ENCODE measurements at regions not wholly inside any gene's neighbourhood (a gene's known extent, or its start where the extent isn't known, plus 50 kb on each side); places are given as distances from the start of the nearest gene placed in this dataset.

DNA sequence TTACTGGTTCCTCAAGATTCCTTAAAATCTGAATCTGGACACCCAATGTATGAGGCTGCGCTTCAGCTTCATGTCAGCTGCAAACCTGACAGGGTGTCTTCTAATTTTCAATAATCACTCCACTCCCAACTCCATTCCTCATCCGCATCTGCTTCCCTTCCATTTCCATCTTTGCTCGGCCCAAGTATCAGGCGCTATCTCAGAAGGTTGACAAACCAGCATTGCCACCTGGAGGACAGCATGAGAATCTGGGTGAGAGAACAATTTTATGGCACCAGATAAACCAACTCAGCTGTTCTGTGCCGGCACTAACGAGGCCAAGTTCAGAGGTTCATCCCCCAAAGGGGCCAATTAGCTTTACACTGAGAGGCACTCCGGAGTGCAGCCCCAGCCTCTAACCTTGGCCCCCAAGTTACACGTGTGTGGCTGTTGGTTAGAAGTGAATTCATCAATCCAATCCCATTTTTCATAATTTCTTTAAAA is 79.1 kb upstream of the LMO2 start:
- no peak overlapping the region for H3K27ac Mint-ChIP-seq
- H3K4me3 Mint-ChIP-seq: no peak overlapping the region
- H3K4me1 Mint-ChIP-seq (ENCODE audit: low read depth): no peaks in the 10 kb centered on the region
- intact Hi-C loops (cut with micrococcal nuclease): loop anchor here (2.0 kb wide), 1 partner anchor 114 kb away; no protein-coding TSS in a partner anchor
- H3K27me3 Mint-ChIP-seq: peaks cover 11% of the 10 kb centered on the region
- CTCF ChIA-PET: interaction anchor here (0.7 to 3.2 kb wide), 18 partner anchors 12 to 751 kb away, joined by 3 to 38 read pairs (median 6); no protein-coding TSS in a partner anchor
- peak; percentile 53 for ATAC-seq
- POLR2A ChIA-PET: no interaction called here
- TF ChIP-seq CTCF (IDR thresholded peaks at IDR 0.05): peak; percentile 54
- H3K36me3 Mint-ChIP-seq (ENCODE audit: low read depth): no peaks in the 10 kb centered on the region
- peak; percentile 37 for DNase-seq
- no peaks in the 10 kb centered on the region for H3K9me3 Mint-ChIP-seq

DNA sequence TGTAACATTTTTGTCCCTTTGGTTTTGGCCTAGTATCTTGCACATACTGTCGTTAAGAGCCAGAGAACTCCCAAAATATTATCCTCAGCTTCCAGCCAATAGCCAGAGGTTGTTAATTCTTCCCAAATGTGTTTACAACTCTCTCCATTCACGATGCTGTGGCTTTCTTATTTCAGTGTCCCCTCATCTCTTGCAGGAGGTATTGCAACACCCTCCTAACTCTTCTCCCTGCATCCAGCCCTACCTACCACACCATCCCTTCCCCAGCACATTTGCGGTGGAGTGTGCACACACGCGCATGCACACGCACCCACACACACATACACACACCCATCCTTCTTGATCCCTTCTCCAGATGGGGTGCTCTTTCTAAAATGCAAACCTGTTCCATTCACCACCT is 75.6 kb upstream of the LMO2 start:
- Mint-ChIP-seq H3K27ac (no peak overlapping the region), H3K27me3 (peaks cover 16% of the 10 kb centered on the region), H3K4me3 (no peak overlapping the region), H3K4me1 (ENCODE audit: low read depth) (no peaks in the 10 kb centered on the region), H3K36me3 (ENCODE audit: low read depth) (no peaks in the 10 kb centered on the region), H3K9me3 (no peaks in the 10 kb centered on the region)
- DNase-seq (no peak), ATAC-seq (no peak)
- TF ChIP-seq CTCF (IDR thresholded peaks at IDR 0.05): no peak
- POLR2A ChIA-PET: no interaction called here
- CTCF ChIA-PET: interaction anchor here (0.6 to 1.2 kb wide), 3 partner anchors 9 to 159 kb away, joined by 3 to 4 read pairs (median 4); no protein-coding TSS in a partner anchor
- intact Hi-C loops (cut with micrococcal nuclease): no loop called here

DNA sequence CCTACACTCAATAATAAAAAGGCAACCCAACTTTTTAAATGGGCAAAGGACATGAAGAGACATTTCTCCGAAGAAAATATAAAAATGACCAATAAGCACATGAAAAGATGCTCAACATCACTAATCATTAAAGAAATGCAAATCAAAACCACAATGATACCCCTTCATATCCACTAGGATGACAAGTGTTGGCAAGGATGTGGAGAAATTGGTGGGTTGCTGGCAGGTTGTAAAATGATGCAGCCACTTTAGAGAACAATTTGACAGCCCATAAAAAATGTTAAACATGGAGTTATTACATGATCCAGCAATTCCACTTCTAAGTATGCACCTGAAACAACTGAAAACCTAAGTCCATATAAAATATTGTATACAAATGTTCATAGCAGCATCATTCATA is 73.2 kb upstream of the LMO2 start:
- intact Hi-C loops (cut with micrococcal nuclease): no loop called here
- Mint-ChIP-seq H3K4me3 (no peak overlapping the region), H3K27ac (no peak overlapping the region), H3K27me3 (peaks cover 18% of the 10 kb centered on the region), H3K36me3 (ENCODE audit: low read depth) (no peaks in the 10 kb centered on the region), H3K9me3 (no peaks in the 10 kb centered on the region), H3K4me1 (ENCODE audit: low read depth) (no peaks in the 10 kb centered on the region)
- DNase-seq: no peak
- POLR2A ChIA-PET: no interaction called here
- ATAC-seq: no peak
- TF ChIP-seq CTCF (IDR thresholded peaks at IDR 0.05): no peak
- CTCF ChIA-PET: no interaction called here

GRCh38 chr11:33959855-33960400 is 68.1 kb upstream of the LMO2 start:
- no peaks in the 10 kb centered on the region for H3K36me3 Mint-ChIP-seq (ENCODE audit: low read depth)
- no peak overlapping the region for H3K4me3 Mint-ChIP-seq
- intact Hi-C loops (cut with micrococcal nuclease): no loop called here
- H3K27ac Mint-ChIP-seq: no peak overlapping the region
- H3K9me3 Mint-ChIP-seq: no peaks in the 10 kb centered on the region
- ChIA-PET POLR2A (no interaction called here), CTCF (interaction anchor here (1.0 to 1.7 kb wide), 2 partner anchors 12 to 102 kb away, joined by 3 to 4 read pairs; no protein-coding TSS in a partner anchor)
- no peaks in the 10 kb centered on the region for H3K4me1 Mint-ChIP-seq (ENCODE audit: low read depth)
- H3K27me3 Mint-ChIP-seq: peaks cover 13% of the 10 kb centered on the region
- DNase-seq: no peak
- TF ChIP-seq CTCF (IDR thresholded peaks at IDR 0.05): no peak
- ATAC-seq: no peak

DNA sequence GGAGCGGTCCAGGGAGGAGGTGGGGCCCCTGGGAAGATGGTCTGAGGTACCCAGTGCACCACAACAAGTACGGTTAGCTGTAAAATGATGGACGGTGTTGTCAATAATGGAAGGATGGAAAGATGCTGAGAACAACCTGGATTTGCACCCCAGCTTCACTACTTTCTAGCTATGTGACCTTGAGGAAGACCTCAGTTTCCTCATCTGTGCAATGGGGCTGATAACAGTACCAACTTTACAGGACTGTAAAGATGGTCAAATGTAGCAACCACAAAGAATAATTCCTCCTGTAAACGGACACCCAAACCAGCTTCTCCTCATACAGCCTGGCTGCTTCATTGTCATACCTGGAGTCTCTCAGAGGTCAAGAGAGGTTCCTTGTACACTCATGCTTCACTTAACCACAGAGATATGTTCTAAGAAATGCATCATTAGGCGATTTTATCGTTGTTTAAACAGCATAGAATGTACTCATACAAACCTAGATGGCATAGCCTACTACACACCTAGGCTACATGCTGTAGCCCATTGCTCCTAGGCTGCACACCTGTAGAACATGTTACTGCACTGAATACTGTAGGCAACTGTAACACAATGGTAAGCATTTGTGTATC is 65.5 kb upstream of the LMO2 start:
- intact Hi-C loops (cut with micrococcal nuclease): no loop called here
- no peak overlapping the region for H3K4me3 Mint-ChIP-seq
- no peak for TF ChIP-seq CTCF (IDR thresholded peaks at IDR 0.05)
- peaks cover 13% of the 10 kb centered on the region for H3K27me3 Mint-ChIP-seq
- ATAC-seq (no peak), DNase-seq (no peak)
- no peaks in the 10 kb centered on the region for H3K4me1 Mint-ChIP-seq (ENCODE audit: low read depth)
- ChIA-PET POLR2A (no interaction called here), CTCF (no interaction called here)
- no peaks in the 10 kb centered on the region for H3K9me3 Mint-ChIP-seq
- no peaks in the 10 kb centered on the region for H3K36me3 Mint-ChIP-seq (ENCODE audit: low read depth)
- no peak overlapping the region for H3K27ac Mint-ChIP-seq
